ENCODE measurements at regions not wholly inside any gene's neighbourhood (a gene's known extent, or its start where the extent isn't known, plus 50 kb on each side); places are given as distances from the start of the nearest gene placed in this dataset.

DNA sequence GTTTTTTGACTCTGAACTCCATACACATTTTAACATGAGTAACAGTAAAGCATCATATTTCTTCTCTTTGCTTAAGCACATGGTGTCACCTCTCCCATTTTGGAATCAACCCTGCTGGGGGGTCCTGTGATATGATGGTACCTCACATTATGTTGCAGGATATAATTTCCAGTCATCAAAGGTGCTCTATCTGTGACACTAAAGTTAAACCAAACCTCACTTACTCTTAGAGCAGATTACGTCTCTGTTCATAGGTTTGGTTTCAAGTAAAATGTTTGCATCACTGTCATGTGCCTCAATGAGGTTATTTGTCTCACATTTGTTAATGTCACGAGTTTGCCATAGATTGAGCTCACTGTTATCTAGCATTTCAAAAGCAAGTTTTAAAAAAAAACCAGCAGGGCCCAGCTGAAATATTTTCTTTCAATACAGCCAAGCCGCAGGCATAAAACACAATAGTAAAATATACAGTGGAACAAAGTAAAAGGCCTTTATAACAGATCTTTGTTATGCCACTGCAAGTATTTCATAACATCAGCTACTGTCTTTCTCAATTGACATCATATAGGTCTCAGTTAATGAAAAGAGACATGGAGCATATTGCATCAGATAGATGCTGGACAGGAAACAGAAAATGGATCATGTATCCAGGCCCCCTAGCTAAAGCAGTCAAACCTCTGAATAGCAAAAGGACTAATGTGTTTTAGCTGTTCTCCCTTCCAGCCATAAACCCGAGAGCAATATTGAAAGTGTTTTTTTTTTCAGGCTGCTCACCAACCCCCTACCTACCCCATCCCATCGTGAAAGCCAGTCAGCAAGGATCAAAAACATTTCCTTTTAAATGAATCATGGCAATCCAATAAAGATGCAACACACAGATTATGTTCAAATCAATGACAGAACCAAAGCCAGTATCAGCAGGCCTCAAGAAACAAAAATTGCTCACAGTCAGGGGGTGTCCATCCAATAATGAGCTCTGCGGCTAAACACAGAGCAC, 182.1 kb upstream of the ITGA1 start:
- H3K4me3 ChIP-seq (ENCODE audit: low read length), result no peak overlapping the region
- TF ChIP-seq, protein P1, sequence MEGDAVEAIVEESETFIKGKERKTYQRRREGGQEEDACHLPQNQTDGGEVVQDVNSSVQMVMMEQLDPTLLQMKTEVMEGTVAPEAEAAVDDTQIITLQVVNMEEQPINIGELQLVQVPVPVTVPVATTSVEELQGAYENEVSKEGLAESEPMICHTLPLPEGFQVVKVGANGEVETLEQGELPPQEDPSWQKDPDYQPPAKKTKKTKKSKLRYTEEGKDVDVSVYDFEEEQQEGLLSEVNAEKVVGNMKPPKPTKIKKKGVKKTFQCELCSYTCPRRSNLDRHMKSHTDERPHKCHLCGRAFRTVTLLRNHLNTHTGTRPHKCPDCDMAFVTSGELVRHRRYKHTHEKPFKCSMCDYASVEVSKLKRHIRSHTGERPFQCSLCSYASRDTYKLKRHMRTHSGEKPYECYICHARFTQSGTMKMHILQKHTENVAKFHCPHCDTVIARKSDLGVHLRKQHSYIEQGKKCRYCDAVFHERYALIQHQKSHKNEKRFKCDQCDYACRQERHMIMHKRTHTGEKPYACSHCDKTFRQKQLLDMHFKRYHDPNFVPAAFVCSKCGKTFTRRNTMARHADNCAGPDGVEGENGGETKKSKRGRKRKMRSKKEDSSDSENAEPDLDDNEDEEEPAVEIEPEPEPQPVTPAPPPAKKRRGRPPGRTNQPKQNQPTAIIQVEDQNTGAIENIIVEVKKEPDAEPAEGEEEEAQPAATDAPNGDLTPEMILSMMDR (conservative IDR thresholded peaks at IDR 0.05; ENCODE audit: low read depth, low read length), result no peak
- DNase-seq (ENCODE audit: low read depth), result no peak

DNA sequence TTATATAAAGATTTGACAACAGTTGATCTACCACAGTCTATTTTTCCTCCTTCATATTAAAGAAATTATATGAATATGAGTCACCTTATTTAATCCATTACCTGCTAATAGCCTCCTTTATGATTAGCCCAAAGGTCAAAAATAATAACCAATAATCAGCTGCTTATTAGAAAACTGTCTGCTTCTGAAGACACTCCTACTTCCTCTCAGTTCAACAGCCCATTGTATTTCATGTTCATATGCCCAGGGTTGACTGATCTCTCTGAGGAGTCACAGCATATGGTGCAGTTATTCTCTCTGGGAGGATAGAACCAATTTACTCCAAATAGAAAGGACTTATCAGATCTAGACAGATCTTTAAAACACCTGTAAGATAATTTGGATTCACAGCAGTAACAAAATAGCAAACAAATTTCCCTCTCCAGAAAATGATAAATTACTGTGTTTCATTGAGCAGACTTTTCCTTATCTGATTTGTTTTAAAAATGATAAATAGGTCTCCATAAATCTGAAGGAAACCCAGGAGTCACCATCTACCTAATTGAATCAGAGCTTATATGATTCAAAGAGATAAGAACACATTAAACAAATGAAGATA, 180.4 kb upstream of the ITGA1 start:
- H3K4me3 ChIP-seq (ENCODE audit: low read length), result no peak overlapping the region
- TF ChIP-seq, protein P1 (conservative IDR thresholded peaks at IDR 0.05; ENCODE audit: low read depth, low read length), result no peak
- no peak for DNase-seq (ENCODE audit: low read depth)

DNA sequence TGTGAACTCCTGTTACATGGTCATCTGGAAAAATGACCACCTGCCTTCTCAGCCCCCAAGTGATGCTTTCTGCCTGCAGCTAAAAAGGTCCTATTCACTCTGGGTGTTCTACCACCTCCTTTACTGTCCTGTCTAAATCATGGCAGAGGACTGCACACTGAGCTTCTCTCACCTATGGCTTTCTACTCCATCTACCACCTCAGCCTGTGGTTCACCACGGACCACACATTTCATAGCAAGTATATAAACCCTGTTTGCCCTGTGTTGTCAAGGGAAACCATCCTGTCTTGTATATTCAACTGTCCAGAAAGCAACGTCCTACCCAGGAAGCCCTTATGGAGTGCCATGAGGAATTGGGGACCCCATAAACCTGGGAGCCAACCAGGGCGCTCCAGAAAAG, 167.4 kb upstream of the ITGA1 start:
- no peak for DNase-seq (ENCODE audit: low read depth)
- TF ChIP-seq, protein P1 (conservative IDR thresholded peaks at IDR 0.05; ENCODE audit: low read depth, low read length), result no peak
- no peak overlapping the region for H3K4me3 ChIP-seq (ENCODE audit: low read length)

DNA sequence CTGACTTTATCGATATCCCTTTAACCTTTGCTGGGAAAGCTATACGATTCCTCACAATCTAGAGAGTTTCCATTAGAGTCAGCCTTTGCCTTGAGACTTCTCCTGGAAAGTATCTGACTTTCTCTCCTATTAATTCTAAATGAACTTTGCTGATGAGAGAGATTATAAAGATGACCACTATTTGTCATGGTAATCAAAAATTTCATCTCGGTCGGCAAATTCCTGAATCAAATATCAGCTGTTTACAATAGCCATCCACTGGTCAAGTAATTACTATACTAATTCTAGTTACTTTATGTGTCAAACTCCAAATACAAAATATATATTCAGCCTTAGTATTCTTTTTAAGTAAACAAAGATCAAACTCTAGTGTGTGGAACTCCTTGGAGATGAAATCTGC, 164.4 kb upstream of the ITGA1 start:
- TF ChIP-seq, protein P1 (conservative IDR thresholded peaks at IDR 0.05; ENCODE audit: low read depth, low read length), result no peak
- no peak overlapping the region for H3K4me3 ChIP-seq (ENCODE audit: low read length)

DNA sequence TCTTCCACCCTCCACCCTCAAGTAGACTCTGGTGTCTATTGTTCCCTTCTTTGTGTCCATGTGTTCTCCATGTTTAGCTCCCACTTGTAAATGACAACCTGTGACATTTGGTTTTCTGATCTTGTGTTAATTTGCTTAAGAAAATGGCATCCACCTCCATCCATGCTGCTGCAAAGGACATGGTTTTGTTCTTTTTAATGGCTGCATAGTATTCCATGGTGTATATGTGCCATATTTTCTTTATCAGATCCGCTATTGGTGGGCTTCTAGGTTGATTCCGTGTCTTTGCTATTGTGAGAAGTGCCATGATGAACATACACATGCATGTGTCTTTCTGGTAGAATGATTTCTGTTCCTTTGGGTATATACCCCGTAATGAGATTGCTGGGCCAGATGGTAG, 163.4 kb upstream of the ITGA1 start:
- TF ChIP-seq, protein P1 (conservative IDR thresholded peaks at IDR 0.05; ENCODE audit: low read depth, low read length), result no peak
- no peak for DNase-seq (ENCODE audit: low read depth)
- H3K4me3 ChIP-seq (ENCODE audit: low read length), result no peak overlapping the region

More for the DNA sequence above, 164.4 kb upstream of the ITGA1 start:
- no peak for DNase-seq (ENCODE audit: low read depth)

DNA sequence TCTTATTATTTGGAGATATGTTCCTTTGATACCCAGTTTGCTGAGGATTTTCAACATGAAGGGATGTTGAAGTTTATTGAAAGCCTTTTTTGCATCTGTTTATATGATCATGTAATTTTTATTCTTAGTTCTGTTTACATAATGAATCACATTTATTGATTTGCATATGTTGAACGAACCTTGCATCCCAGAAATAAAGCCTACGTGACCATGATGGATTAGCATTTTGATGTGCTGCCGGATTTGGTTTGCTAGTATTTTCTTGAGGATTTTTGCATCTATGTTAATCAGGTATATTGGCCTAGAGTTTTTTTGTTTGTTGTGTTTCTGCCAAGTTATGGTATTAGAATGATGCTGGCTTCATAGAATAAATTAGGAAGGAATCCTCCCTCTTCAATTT, 161.4 kb upstream of the ITGA1 start:
- no peak overlapping the region for H3K4me3 ChIP-seq (ENCODE audit: low read length)
- TF ChIP-seq, protein P1 (conservative IDR thresholded peaks at IDR 0.05; ENCODE audit: low read depth, low read length), result no peak
- DNase-seq (ENCODE audit: low read depth), result no peak
